Kasumi-1 (cell line): ENCODE measurements at regions not wholly inside any gene's neighbourhood (a gene's known extent, or its start where the extent isn't known, plus 50 kb on each side); places are given as distances from the start of the nearest gene placed in this dataset.

Source experiments
- DNase-seq, 2 experiments: peaks; one replicate each; lab custom pipeline; 2025; lab: John Stamatoyannopoulos, UW

DNA sequence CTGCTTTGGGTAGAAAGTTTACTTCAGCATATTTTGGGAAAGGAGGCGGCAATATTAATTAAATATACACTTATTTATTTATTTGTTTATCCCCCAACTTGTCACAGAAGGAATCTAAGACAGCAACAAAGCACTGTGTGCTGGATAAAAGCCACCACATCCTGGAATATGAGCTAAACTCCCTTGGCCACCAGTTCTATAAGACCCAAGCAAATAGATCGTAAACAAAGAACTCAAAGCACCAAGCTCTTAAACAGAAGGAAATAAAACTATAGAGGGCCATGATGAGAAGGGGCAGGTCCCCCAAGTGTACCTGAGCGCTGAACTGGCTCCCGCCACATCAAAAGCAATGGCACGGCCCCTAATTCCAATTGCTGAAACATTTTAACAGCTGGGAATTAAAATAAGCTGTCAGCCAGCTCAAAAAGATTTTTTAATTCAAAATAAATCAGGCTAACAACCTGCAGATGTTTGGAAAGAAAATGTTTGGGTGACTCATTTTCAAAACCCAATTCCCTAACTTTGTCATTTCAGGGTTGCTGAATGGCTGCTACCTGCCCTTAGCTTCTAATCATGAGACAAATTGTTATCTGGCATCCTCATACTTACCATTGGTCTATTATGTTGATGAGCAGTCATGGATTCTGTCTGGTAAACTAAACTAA, 127.1 kb downstream of the SLC30A10 start:
- DNase-seq: no peak

GRCh38 chr1:219798283-219799030, 129.9 kb downstream of the SLC30A10 start:
- DNase-seq: no peak

DNA sequence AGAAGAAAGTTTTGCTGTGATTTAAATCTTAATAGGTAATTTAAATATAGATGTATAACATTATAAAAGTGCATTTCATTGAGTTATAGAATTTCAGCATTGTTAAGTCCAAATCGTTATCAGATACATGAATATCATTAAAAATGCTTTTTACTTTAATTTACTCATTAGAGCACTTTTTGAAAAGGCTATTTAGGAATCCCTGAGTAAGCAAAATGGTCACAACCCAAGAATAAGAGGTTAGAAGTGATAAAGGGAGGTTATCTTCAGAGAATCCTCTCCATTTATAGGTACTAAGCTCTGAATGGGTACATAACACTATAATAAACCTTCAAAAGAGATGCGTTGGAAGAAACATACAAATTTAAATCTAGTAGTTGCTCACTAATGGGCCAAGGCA, 130.7 kb downstream of the SLC30A10 start:
- DNase-seq: no peak

DNA sequence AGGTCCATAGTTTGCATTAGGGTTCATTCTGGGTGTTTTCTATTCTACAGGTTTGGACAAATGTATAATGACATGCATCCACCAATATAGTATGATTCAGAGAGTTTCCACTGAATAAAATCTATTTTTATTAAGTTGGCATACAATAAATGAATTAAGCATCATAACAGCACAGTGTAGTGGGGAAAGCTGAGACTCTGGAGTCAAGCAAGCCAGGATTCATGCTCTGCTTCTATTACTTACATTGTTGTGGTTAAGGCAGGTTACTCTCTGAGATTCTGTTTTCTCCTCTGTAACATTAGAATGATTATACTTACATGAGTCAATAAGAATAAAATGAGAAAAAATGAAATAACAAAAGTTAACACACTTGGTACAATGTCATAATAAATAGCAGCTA, 131.3 kb downstream of the SLC30A10 start:
- no peak for DNase-seq

- no peak for DNase-seq
Observed at GRCh38 chr1:219795363-219795917, 132.9 kb downstream of the SLC30A10 start.

GRCh38 chr1:219794085-219794743, 134.1 kb downstream of the SLC30A10 start:
- DNase-seq: no peak

DNA sequence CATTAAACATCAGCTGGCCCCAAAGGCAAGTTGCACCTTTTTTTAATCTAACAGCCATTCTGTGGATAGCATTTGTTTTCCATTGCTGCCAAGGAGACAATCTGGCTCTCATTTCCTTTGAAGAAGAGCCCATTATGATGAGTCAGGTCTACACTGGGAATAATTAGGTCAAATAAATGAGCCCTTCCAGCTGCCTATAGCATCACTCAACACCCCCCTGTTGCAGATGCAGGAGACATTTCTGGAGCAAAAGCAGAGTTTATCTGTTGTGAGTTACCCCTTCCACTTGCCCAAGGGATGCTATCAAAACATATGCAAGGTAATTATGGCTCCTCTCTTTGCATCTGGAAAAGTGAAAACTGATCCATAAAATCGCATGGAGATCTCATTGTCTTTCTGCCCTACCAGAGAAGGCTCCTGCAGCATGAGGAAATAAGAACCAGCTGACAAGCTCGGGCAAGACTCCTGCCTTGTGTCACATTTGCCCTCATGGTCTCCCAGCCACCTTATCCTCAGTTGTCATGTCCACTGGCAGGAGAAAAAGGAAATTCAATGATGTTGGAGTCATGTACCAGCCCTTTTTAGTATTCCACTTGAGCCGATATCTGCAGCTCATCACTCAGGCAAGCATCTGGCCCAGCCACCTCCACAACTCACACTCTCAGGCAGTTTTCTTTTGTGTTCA, 135.9 kb downstream of the SLC30A10 start:
- DNase-seq: no peak

GRCh38 chr1:219791766-219792165, 136.6 kb downstream of the SLC30A10 start:
- no peak for DNase-seq

GRCh38 chr1:219790834-219791615, 137.3 kb downstream of the SLC30A10 start:
- no peak for DNase-seq

- DNase-seq: no peak
Observed at GRCh38 chr1:219788700-219789099, 139.7 kb downstream of the SLC30A10 start.

DNA sequence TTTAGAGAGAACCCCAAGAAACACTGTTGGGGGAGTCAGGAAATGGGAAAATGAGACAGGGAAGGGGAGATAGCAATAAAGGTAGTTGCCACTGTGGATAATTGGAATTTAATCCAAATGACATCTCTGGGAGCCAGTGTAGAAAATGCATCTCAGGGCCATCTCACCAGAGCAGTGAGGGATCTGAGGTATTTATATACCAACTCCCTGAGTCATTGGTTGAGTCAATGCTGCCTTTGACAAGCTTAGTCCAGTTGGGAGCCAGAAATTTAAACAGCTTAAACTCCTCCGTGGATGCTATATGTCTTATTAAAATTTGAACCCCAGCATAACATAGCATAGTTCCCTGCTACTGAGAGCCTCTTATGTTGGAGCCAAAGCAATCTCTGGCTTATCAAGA, 140.3 kb downstream of the SLC30A10 start:
- DNase-seq: no peak

DNA sequence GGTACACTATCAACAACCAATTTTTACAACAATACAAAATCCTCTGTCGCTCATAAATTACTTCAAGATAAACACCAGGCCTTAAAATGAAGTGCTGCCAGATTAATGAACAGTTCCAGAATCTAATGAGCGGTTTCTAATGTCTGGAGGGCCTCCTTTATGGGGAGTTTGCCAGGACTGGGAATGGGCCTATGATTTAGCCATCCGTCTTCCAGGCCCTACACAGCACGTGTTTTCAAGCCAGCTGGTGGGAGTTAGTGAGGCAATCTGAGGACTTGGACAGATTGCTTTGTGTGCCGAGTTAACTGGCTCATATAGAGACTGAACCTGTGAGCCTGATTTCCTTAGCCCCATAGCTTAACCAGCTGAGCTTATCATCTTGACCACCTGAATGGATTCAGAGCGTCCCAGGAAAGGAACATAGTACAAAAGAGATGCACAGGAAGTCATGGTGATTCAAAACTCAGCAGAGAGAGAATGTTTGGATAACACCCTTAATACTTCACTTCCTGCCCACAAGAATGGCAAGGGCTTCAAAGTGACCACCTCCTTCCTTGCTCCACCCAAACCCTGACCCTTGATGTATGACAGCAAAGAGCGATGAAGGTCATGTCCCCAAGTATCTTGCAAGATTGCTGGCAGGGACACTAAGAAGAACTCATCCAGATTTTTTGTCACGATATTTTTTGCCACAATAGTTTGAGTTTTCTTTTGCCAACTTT, 143.5 kb downstream of the SLC30A10 start:
- no peak for DNase-seq

DNA sequence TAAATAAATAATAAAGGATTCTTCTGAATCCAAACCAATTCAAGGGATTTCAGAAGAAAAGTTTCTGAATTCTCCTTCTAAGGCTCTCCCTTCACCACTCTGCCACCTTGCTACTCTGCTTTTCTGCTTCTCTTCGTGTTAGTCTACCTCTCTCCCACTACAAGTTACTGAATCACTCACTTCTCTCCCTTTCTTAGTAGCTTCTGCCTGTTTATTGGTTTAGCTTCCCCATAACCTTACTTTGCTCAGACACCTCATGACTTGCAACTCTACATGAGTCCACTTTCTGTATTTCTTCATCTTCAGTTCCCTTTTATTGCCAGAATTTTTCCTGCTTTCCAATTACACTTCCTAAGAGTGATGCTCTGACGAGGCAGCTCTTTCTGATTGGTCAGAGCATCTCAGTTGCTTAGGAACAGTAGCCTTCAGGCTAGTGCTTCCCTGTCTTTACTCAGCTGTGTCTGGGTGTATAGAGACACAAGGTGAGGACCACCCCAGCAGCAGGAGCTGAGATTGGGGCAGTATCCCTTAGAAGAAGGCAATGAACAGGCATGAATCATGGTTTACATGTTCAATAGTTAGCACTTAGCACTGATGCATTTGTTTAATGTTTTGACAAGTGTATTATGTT, 144.6 kb downstream of the SLC30A10 start:
- no peak for DNase-seq

- no peak for DNase-seq
Observed at GRCh38 chr1:219782929-219783328, 145.4 kb downstream of the SLC30A10 start.

DNA sequence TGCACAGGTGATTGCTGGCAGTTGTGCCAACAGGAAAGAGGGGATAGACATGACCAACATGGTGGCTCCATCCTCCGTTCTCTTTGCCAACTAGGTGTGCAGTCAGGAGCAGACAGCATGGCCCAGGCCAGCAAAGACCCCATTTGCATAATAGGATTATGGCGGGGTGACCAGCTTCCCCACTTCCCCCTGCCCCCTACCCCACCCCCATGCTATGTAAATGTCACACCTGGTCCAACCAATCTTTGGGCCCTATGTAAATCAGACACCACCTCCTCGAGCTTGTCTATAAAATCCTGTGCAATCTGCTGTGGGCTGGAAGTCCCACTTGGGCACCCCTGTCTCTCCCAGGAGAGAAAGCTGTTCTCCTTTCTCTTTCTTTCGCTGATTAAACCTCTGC, 146.0 kb downstream of the SLC30A10 start:
- no peak for DNase-seq

- no peak for DNase-seq
Observed at GRCh38 chr1:219781491-219781890, 146.9 kb downstream of the SLC30A10 start.

- no peak for DNase-seq
Observed at GRCh38 chr1:219778793-219779369, 149.5 kb downstream of the SLC30A10 start.

DNA sequence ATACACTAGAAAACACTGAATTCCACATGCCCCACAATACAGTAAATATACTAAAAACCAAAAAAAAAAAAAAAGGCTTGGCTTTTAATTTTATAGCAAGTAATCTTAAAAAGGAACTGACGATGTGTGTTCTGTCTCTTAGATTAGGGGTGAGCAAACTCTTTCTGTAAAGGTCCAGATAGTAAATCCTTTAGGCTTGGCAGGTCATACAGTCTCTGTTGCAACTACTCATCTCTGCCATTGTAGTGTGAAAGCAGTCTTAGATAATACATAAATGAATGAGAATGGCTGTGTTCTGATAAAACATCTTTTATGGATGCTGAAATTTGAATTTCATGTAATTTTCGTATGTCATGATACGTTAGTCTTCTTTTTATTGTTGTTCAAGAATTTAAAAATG, 150.2 kb downstream of the SLC30A10 start:
- DNase-seq: no peak

- no peak for DNase-seq
Observed at GRCh38 chr1:219774386-219774785, 154.0 kb downstream of the SLC30A10 start.

DNA sequence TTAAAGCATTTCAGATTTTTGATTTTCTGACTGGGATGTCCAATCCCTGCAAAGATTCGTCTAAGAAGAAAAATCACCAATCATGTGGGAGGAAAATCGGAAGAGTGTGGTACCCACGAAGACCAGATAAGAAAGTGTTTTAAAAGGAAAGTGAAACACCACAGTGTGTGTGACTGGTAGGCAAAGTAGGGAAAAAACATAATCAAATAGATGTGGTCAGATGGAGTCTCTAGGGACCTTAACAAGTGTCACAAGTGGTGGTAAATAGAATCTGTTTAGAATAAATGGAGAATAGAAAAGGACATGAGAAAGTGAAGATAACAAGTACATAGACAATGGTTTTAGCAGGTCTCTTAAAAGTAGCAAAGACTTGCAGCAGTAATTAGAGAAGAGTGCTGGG, 154.6 kb downstream of the SLC30A10 start:
- no peak for DNase-seq
